Neural cell (in vitro differentiated cells): ENCODE measurements at regions not wholly inside any gene's neighbourhood (a gene's known extent, or its start where the extent isn't known, plus 50 kb on each side); places are given as distances from the start of the nearest gene placed in this dataset.

Experiments used
- H2AFZ ChIP-seq: fragments of 200-600, 300-800 bp; sonication (generic), shearing (Covaris generic); 2 replicates; pipeline ENCODE4 v1.6.0; 2014; ENCODE audit warnings: low read depth, mild to moderate bottlenecking, antibody characterized with exemption, low read length, moderate library complexity
- H3F3A ChIP-seq: fragments of 200-600 bp; shearing (Covaris generic); 2 replicates; pipeline ENCODE4 v1.6.1; 2016; ENCODE audit warnings: mild to moderate bottlenecking, moderate library complexity, mixed read lengths, antibody characterized with exemption, low read length; ENCODE audit not compliant: insufficient read depth, poor library complexity, severe bottlenecking
- H3K27ac ChIP-seq: fragments of 200-600, 300-800 bp; sonication (generic), shearing (Covaris generic); 2 replicates; pipeline ENCODE4 v1.5.1; 2014; ENCODE audit warnings: mild to moderate bottlenecking, low read length, moderate library complexity
- H3K27me3 ChIP-seq: fragments of 300-800, 200-600 bp; sonication (generic), shearing (Covaris generic); 2 replicates; pipeline ENCODE4 v1.6.0; 2014; ENCODE audit warnings: mild to moderate bottlenecking, low read depth, low read length, moderate library complexity; ENCODE audit not compliant: insufficient read depth
- H3K36me3 ChIP-seq: fragments of 300-800, 200-600 bp; sonication (generic), shearing (Covaris generic); 2 replicates; pipeline ENCODE4 v1.5.1; 2014; ENCODE audit warnings: mild to moderate bottlenecking, antibody characterized with exemption, low read length, moderate library complexity; ENCODE audit not compliant: insufficient read depth
- H3K4me2 ChIP-seq: fragments of 300-800, 200-600 bp; sonication (generic), shearing (Covaris generic); 2 replicates; pipeline ENCODE4 v1.6.0; 2014; ENCODE audit warnings: mild to moderate bottlenecking, low read length
- H3K4me3 ChIP-seq: fragments of 300-800, 200-600 bp; sonication (generic), shearing (Covaris generic); 2 replicates; pipeline ENCODE4 v1.5.1; 2014; ENCODE audit warnings: mild to moderate bottlenecking, low read length, moderate library complexity
- H3K79me2 ChIP-seq: fragments of 200-600 bp; shearing (Covaris generic); replicated peaks from 2 replicates; pipeline ENCODE4 v1.6.0; 2014; ENCODE audit warnings: mild to moderate bottlenecking, low read length, moderate library complexity; ENCODE audit not compliant: insufficient read depth
- H3K9ac ChIP-seq: fragments of 300-800, 200-600 bp; sonication (generic), shearing (Covaris generic); 2 replicates; pipeline ENCODE4 v1.6.1; 2016; ENCODE audit warnings: mild to moderate bottlenecking, low read length, mixed read lengths
- H3K9me2 ChIP-seq: fragments of 200-600 bp; shearing (Covaris generic); 2 replicates; pipeline ENCODE4 v1.6.1; 2016; ENCODE audit warnings: mild to moderate bottlenecking, low read length, mixed read lengths; ENCODE audit not compliant: insufficient read depth
- H3K9me3 ChIP-seq: fragments of 200-600, 300-800 bp; sonication (generic), shearing (Covaris generic); 2 replicates; pipeline ENCODE4 v1.6.1; 2016; ENCODE audit warnings: mild to moderate bottlenecking, mixed run types, low read length, moderate library complexity, mixed read lengths
- H4K20me1 ChIP-seq: fragments of 200-600 bp; shearing (Covaris generic); 2 replicates; pipeline ENCODE4 v1.6.1; 2016; ENCODE audit warnings: mild to moderate bottlenecking, mixed run types; ENCODE audit not compliant: insufficient read depth
- CTCF ChIP-seq: fragments of 450-650 bp; IDR thresholded peaks from 2 replicates; pipeline ENCODE4 v1.5.1; 2014; ENCODE audit warnings: antibody characterized with exemption, mild to moderate bottlenecking, moderate library complexity; ENCODE audit not compliant: poor library complexity, severe bottlenecking
- EP300 ChIP-seq: fragments of 450-650 bp; conservative IDR thresholded peaks from 2 replicates; pipeline ENCODE4 v1.6.1; 2014; ENCODE audit warnings: antibody characterized with exemption, mild to moderate bottlenecking, moderate library complexity; ENCODE audit not compliant: poor library complexity, severe bottlenecking
- EZH2 ChIP-seq: fragments of 200-600, 300-800 bp; shearing (Covaris generic), sonication (generic); IDR thresholded peaks from 2 replicates; pipeline ENCODE4 v1.6.1; 2014; ENCODE audit warnings: antibody characterized with exemption, low read length, borderline replicate concordance, mild to moderate bottlenecking; ENCODE audit not compliant: insufficient read depth, poor library complexity, severe bottlenecking
- MXI1 ChIP-seq: fragments of 450-650 bp; conservative IDR thresholded peaks from 2 replicates; pipeline ENCODE4 v1.6.1; 2014; ENCODE audit warnings: antibody characterized with exemption, mild to moderate bottlenecking; ENCODE audit not compliant: poor library complexity, severe bottlenecking
- POLR2AphosphoS5 ChIP-seq: IDR thresholded peaks from 2 replicates; pipeline ENCODE4 v1.6.1; 2012
- RAD21 ChIP-seq: fragments of 450-650 bp; conservative IDR thresholded peaks from 2 replicates; pipeline ENCODE4 v1.6.1; 2014; ENCODE audit warnings: antibody characterized with exemption, mild to moderate bottlenecking, moderate library complexity
- SMC3 ChIP-seq: fragments of 450-650 bp; conservative IDR thresholded peaks from 2 replicates; pipeline ENCODE4 v1.6.1; 2014; ENCODE audit warnings: antibody characterized with exemption, mild to moderate bottlenecking, moderate library complexity; ENCODE audit not compliant: poor library complexity
- TAF1 ChIP-seq: IDR thresholded peaks from 2 replicates; pipeline ENCODE4 v1.6.1; 2012; ENCODE audit warnings: low read depth
- TF ChIP-seq, protein P1 (sequence below): IDR thresholded peaks from 2 replicates; pipeline ENCODE4 v1.6.1; 2012; ENCODE audit warnings: borderline replicate concordance

DNA sequence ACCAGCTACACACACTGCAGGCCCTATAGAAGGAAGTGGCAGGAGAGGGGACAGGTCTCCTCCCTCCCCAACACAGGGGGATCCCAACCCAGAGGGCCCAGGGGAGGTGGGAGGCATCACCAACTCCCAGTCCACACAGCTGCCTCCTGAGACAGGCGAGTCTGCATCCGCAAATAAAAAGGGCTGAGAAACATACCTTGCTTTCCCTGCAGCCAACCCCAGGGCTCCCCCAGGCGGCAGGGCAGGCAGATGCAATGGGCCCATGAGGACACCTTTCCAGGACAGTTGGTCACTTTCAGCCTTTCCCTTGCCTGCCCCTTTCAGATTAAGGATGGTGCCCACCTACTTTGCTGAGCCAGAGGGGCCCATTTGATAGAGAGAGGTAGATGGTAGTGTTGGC, 180.0 kb downstream of the BRD1 start:
- H4K20me1 ChIP-seq, result no peaks in the 10 kb centered on the region
- TF ChIP-seq, protein P1, sequence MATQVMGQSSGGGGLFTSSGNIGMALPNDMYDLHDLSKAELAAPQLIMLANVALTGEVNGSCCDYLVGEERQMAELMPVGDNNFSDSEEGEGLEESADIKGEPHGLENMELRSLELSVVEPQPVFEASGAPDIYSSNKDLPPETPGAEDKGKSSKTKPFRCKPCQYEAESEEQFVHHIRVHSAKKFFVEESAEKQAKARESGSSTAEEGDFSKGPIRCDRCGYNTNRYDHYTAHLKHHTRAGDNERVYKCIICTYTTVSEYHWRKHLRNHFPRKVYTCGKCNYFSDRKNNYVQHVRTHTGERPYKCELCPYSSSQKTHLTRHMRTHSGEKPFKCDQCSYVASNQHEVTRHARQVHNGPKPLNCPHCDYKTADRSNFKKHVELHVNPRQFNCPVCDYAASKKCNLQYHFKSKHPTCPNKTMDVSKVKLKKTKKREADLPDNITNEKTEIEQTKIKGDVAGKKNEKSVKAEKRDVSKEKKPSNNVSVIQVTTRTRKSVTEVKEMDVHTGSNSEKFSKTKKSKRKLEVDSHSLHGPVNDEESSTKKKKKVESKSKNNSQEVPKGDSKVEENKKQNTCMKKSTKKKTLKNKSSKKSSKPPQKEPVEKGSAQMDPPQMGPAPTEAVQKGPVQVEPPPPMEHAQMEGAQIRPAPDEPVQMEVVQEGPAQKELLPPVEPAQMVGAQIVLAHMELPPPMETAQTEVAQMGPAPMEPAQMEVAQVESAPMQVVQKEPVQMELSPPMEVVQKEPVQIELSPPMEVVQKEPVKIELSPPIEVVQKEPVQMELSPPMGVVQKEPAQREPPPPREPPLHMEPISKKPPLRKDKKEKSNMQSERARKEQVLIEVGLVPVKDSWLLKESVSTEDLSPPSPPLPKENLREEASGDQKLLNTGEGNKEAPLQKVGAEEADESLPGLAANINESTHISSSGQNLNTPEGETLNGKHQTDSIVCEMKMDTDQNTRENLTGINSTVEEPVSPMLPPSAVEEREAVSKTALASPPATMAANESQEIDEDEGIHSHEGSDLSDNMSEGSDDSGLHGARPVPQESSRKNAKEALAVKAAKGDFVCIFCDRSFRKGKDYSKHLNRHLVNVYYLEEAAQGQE, result no peak
- TF ChIP-seq POLR2AphosphoS5, result no peak
- no peak for TF ChIP-seq TAF1
- no peak for TF ChIP-seq CTCF
- no peak for TF ChIP-seq RAD21

GRCh38 chr22:49646876-49647275, 180.8 kb downstream of the BRD1 start:
- Histone ChIP-seq H3K27me3 (no peaks in the 10 kb centered on the region), H3F3A (no peaks in the 10 kb centered on the region), H3K79me2 (no peaks in the 10 kb centered on the region), H3K9me2 (no peaks in the 10 kb centered on the region), H3K36me3 (no peaks in the 10 kb centered on the region), H3K9me3 (no peaks in the 10 kb centered on the region), H3K27ac (no peak overlapping the region), H3K4me3 (no peak overlapping the region), H3K4me2 (no peak overlapping the region), H3K9ac (no peak overlapping the region), H2AFZ (no peak overlapping the region), H4K20me1 (no peaks in the 10 kb centered on the region)
- no peak for TF ChIP-seq TAF1
- TF ChIP-seq, protein P1, result no peak
- no peak for TF ChIP-seq MXI1
- TF ChIP-seq EP300, result no peak
- no peak for TF ChIP-seq EZH2
- no peak for TF ChIP-seq CTCF
- no peak for TF ChIP-seq SMC3
- no peak for TF ChIP-seq POLR2AphosphoS5
- TF ChIP-seq RAD21, result no peak

More for the DNA sequence above, 180.0 kb downstream of the BRD1 start:
- H3K27me3 ChIP-seq, result no peaks in the 10 kb centered on the region
- H3K27ac ChIP-seq, result no peak overlapping the region
- no peaks in the 10 kb centered on the region for H3K36me3 ChIP-seq
- H3K79me2 ChIP-seq, result no peaks in the 10 kb centered on the region
- no peaks in the 10 kb centered on the region for H3F3A ChIP-seq
- H3K4me2 ChIP-seq, result no peak overlapping the region
- no peak overlapping the region for H3K4me3 ChIP-seq
- H3K9me2 ChIP-seq, result no peaks in the 10 kb centered on the region
- H2AFZ ChIP-seq, result no peak overlapping the region
- no peaks in the 10 kb centered on the region for H3K9me3 ChIP-seq
- H3K9ac ChIP-seq, result no peak overlapping the region
